HepG2 (cell line): ENCODE measurements at regions not wholly inside any gene's neighbourhood (a gene's known extent, or its start where the extent isn't known, plus 50 kb on each side); places are given as distances from the start of the nearest gene placed in this dataset.

Experiments used
- ATAC-seq: fragments of 200-7000 bp; cut with Tn5 transposase; 3 replicates; pipeline ENCODE4 v1.9.1; 2020; ENCODE audit warnings: mild to moderate bottlenecking, moderate library complexity
- BruUV-seq: library from RNA; stranded (reverse); fragments of 400-500 nt; replicated peaks from 2 replicates; lab custom pipeline; 2021; lab: Mats Ljungman, UMichigan
- CTCF ChIA-PET: fragments of 300-600 bp; formaldehyde crosslinking; extraction: SDS; loops from one replicate; lab custom pipeline; 2021; ENCODE audit warnings: low total read pairs, inconsistent platforms, low intra/inter-chr PET ratio; lab: Yijun Ruan, JAX
- POLR2A ChIA-PET: fragments of 350-600 bp; sonication (Branson Sonifier 250); formaldehyde crosslinking; loops from one replicate; lab custom pipeline; 2020; ENCODE audit warnings: antibody characterized with exemption, inconsistent platforms; lab: Yijun Ruan, JAX
- DNase-seq: peaks from one replicate; pipeline ENCODE4 v3.0.0-alpha.2; 2015; ENCODE audit warnings: low spot score
- FAIRE-seq: peaks from 3 replicates; lab custom pipeline; 2011; peaks lifted over from hg19 to GRCh38; lab: Jason Lieb, UNC
- H2AFZ ChIP-seq: one replicate; pipeline ENCODE4 v1.6.1; 2011; ENCODE audit warnings: low read length, inconsistent platforms
- H3K27ac ChIP-seq: fragments of 300-600 bp; 3 replicates; pipeline ENCODE4 v1.8.0; 2011; ENCODE audit warnings: mixed run types, mild to moderate bottlenecking, mixed read lengths, low read length, inconsistent platforms; ENCODE audit not compliant: insufficient read depth; ENCODE audit errors: extremely low read length
- H3K27me3 ChIP-seq, 2 experiments: fragments of 200-600 bp in 1 of 2; 2 replicates in 1 of 2; 3 replicates in 1 of 2; pipeline versions ENCODE4 v1.6.0 to v1.8.0; 2011; ENCODE audit warnings: low read length in 2 of 2, mild to moderate bottlenecking in 2 of 2, moderate library complexity in 2 of 2, inconsistent platforms in 1 of 2; ENCODE audit not compliant: insufficient read depth in 2 of 2, control insufficient read depth in 1 of 2
- H3K36me3 ChIP-seq, 2 experiments: fragments of 200-600 bp in 1 of 2; replicated peaks in 1 of 2; 2 replicates in 1 of 2; 3 replicates in 1 of 2; pipeline versions ENCODE4 v1.5.1 to v1.8.0; 2011; ENCODE audit warnings: low read length in 2 of 2, inconsistent platforms in 1 of 2; ENCODE audit not compliant: insufficient read depth in 2 of 2, control insufficient read depth in 1 of 2
- H3K4me1 ChIP-seq: 2 replicates; pipeline ENCODE4 v1.5.1; 2012; ENCODE audit warnings: low read length, inconsistent platforms; ENCODE audit not compliant: insufficient read depth
- H3K4me2 ChIP-seq: 2 replicates; pipeline ENCODE4 v1.6.0; 2011; ENCODE audit warnings: low read depth, low read length, inconsistent platforms
- H3K4me3 ChIP-seq, 3 experiments: fragments of 200-600 bp in 1 of 3; sonication (generic), shearing (Covaris generic) in 1 of 3; replicated peaks in 1 of 3; 2 replicates each; pipeline ENCODE4 v1.5.1; 2011 to 2016; ENCODE audit warnings: low read length in 3 of 3, inconsistent platforms in 2 of 3, low read depth in 2 of 3, mild to moderate bottlenecking in 2 of 3, control low read depth in 1 of 3, mixed read lengths in 1 of 3; ENCODE audit not compliant: insufficient read depth in 1 of 3
- H3K79me2 ChIP-seq: one replicate; pipeline ENCODE4 v1.6.1; 2011; ENCODE audit warnings: low read length, inconsistent platforms; ENCODE audit not compliant: insufficient read depth
- H3K9ac ChIP-seq: 2 replicates; pipeline ENCODE4 v1.6.0; 2011; ENCODE audit warnings: mild to moderate bottlenecking, low read depth, low read length, inconsistent platforms; ENCODE audit not compliant: insufficient read depth
- H3K9me3 ChIP-seq: 2 replicates; pipeline ENCODE4 v1.5.1; 2012; ENCODE audit warnings: mild to moderate bottlenecking, low read length
- H4K20me1 ChIP-seq: 2 replicates; pipeline ENCODE4 v1.6.0; 2011; ENCODE audit warnings: inconsistent platforms, mild to moderate bottlenecking, low read length, moderate library complexity; ENCODE audit not compliant: insufficient read depth
- BRCA1 ChIP-seq: sonication (generic); formaldehyde crosslinking; IDR thresholded peaks from 2 replicates; pipeline ENCODE4 v1.4.0; 2020; ENCODE audit warnings: missing genetic modification reagents
- DDIT3 ChIP-seq: sonication (generic); formaldehyde crosslinking; IDR thresholded peaks from 2 replicates; pipeline ENCODE4 v1.4.0; 2020; ENCODE audit warnings: mild to moderate bottlenecking, missing genetic modification reagents
- DMTF1 ChIP-seq: sonication (generic); formaldehyde crosslinking; IDR thresholded peaks from 2 replicates; pipeline ENCODE4 v1.4.0; 2020; ENCODE audit warnings: mild to moderate bottlenecking, missing genetic modification reagents
- EED ChIP-seq: sonication (generic); formaldehyde crosslinking; IDR thresholded peaks from 2 replicates; pipeline ENCODE4 v1.5.0; 2020; ENCODE audit warnings: mild to moderate bottlenecking, missing genetic modification reagents
- HDAC2 ChIP-seq: sonication (generic); formaldehyde crosslinking; IDR thresholded peaks from 2 replicates; pipeline ENCODE4 v1.4.0; 2020; ENCODE audit warnings: missing genetic modification reagents
- KAT2B ChIP-seq: fragments of 150-350 bp; IDR thresholded peaks from 2 replicates; pipeline ENCODE4 v1.6.1; 2014; ENCODE audit warnings: low read depth, low read length, borderline replicate concordance
- MLX ChIP-seq: IDR thresholded peaks from 2 replicates; pipeline ENCODE4 v1.6.1; 2016
- PLSCR1 ChIP-seq: sonication (generic); formaldehyde crosslinking; IDR thresholded peaks from 2 replicates; pipeline ENCODE4 v1.5.0; 2020; ENCODE audit warnings: missing genetic modification reagents, mild to moderate bottlenecking, borderline replicate concordance
- RBFOX2 ChIP-seq: fragments of 200-400 bp; formaldehyde crosslinking; IDR thresholded peaks from 2 replicates; pipeline ENCODE4 v1.6.1; 2017; ENCODE audit warnings: low read depth, mild to moderate bottlenecking, low read length
- TCF7L2 ChIP-seq: IDR thresholded peaks from 2 replicates; pipeline ENCODE4 v1.6.1; 2011; ENCODE audit warnings: mild to moderate bottlenecking, low read depth, low read length, moderate library complexity
- XBP1 ChIP-seq: sonication (generic); formaldehyde crosslinking; IDR thresholded peaks from 2 replicates; pipeline ENCODE4 v1.5.0; 2020; ENCODE audit warnings: missing genetic modification reagents
- ZFP41 ChIP-seq: sonication (generic); formaldehyde crosslinking; IDR thresholded peaks from 2 replicates; pipeline ENCODE4 v1.4.0; 2020; ENCODE audit warnings: mild to moderate bottlenecking, missing genetic modification reagents, borderline replicate concordance
- ZMAT3 ChIP-seq: sonication (generic); formaldehyde crosslinking; conservative IDR thresholded peaks from 2 replicates; pipeline ENCODE4 v1.7.0; 2021; ENCODE audit warnings: missing genetic modification reagents
- ZNF260 ChIP-seq: sonication (generic); formaldehyde crosslinking; IDR thresholded peaks from 2 replicates; pipeline ENCODE4 v1.4.0; 2020; ENCODE audit warnings: missing genetic modification reagents, low read depth, mild to moderate bottlenecking, borderline replicate concordance
- ZNF280D ChIP-seq: sonication (generic); formaldehyde crosslinking; IDR thresholded peaks from 2 replicates; pipeline ENCODE4 v1.5.1; 2020; ENCODE audit warnings: mild to moderate bottlenecking, missing genetic modification reagents
- ZNF451 ChIP-seq: sonication (generic); formaldehyde crosslinking; IDR thresholded peaks from 2 replicates; pipeline ENCODE4 v1.5.0; 2020; ENCODE audit warnings: mild to moderate bottlenecking, missing genetic modification reagents
- ZNF460 ChIP-seq: sonication (generic); formaldehyde crosslinking; IDR thresholded peaks from 2 replicates; pipeline ENCODE4 v1.5.1; 2020; ENCODE audit warnings: missing genetic modification reagents, mild to moderate bottlenecking, borderline replicate concordance
- ZNF672 ChIP-seq: sonication (generic); formaldehyde crosslinking; IDR thresholded peaks from 2 replicates; pipeline ENCODE4 v1.8.1; 2022; ENCODE audit warnings: missing genetic modification reagents
- ZNF768 ChIP-seq: sonication (generic); formaldehyde crosslinking; IDR thresholded peaks from 2 replicates; pipeline ENCODE4 v1.4.0; 2020; ENCODE audit warnings: missing genetic modification reagents
- ZSCAN31 ChIP-seq: sonication (generic); formaldehyde crosslinking; IDR thresholded peaks from 2 replicates; pipeline ENCODE4 v1.5.0; 2020; ENCODE audit warnings: low read depth, mild to moderate bottlenecking, missing genetic modification reagents
- WGBS: methylation state at CpG from one replicate; pipeline ENCODE4 v1.1.6; 2017; ENCODE audit warnings: low lambda C conversion rate; 5-methylcytosine and 5-hydroxymethylcytosine counted together
- in situ Hi-C: cut with HindIII; loops from 2 replicates; pipeline ENCODE4 v1.10.0; 2017; ENCODE audit warnings: low pct_unique_long_range_greater_than_20kb; ENCODE audit not compliant: extremely low pct_ligation_motif_present
- intact Hi-C: fragments of 100-400 bp; cut with micrococcal nuclease; formaldehyde crosslinking; loops from one replicate; pipeline ENCODE4 v1.10.0; 2022; ENCODE audit not compliant: unreplicated experiment

GRCh38 chr7:46054272-46054671 lies 133.2 kb upstream of the IGFBP3 start:
- no peak for FAIRE-seq
- CTCF ChIA-PET = no interaction called here
- Histone ChIP-seq H4K20me1 (no peaks in the 10 kb centered on the region), H3K79me2 (no peaks in the 10 kb centered on the region), H3K9me3 (no peaks in the 10 kb centered on the region), H3K27me3 (no peaks in the 10 kb centered on the region; a peak in 1 of 5 replicates), H2AFZ (no peak overlapping the region), H3K4me2 (no peak overlapping the region), H3K4me1 (no peaks in the 10 kb centered on the region), H3K27ac (no peak overlapping the region), H3K36me3 (no peaks in the 10 kb centered on the region), H3K4me3 (no peak overlapping the region), H3K9ac (no peak overlapping the region)
- TF ChIP-seq ZNF672 (CRISPR knock-in tag) = no peak
- no peak for TF ChIP-seq RBFOX2
- TF ChIP-seq ZSCAN31 (CRISPR knock-in tag) = no peak
- no peak for TF ChIP-seq TCF7L2
- TF ChIP-seq ZFP41 (CRISPR knock-in tag) = no peak
- TF ChIP-seq ZNF768 (CRISPR knock-in tag) = no peak
- no peak for TF ChIP-seq ZNF260 (CRISPR knock-in tag)
- no peak for TF ChIP-seq KAT2B
- no peak for TF ChIP-seq PLSCR1 (CRISPR knock-in tag)
- TF ChIP-seq MLX = no peak
- TF ChIP-seq EED (CRISPR knock-in tag) = no peak
- no peak for TF ChIP-seq DDIT3 (CRISPR knock-in tag)
- no peak for TF ChIP-seq DMTF1
- no peak for TF ChIP-seq ZNF280D (CRISPR knock-in tag)
- no peak for TF ChIP-seq BRCA1 (CRISPR knock-in tag)
- TF ChIP-seq ZNF460 (CRISPR knock-in tag) = no peak
- TF ChIP-seq ZNF451 (CRISPR knock-in tag) = no peak
- TF ChIP-seq XBP1 (CRISPR knock-in tag) = no peak
- no peak for TF ChIP-seq HDAC2 (CRISPR knock-in tag)
- TF ChIP-seq ZMAT3 (CRISPR knock-in tag) = no peak
- DNase-seq = no peak
- POLR2A ChIA-PET = no interaction called here
- no TSS peak for BruUV-seq
- 10% methylated on average over 2 of the region's 2 CpGs for WGBS
- intact Hi-C loops (no loop called here), in situ Hi-C loops (no loop called here)
- no peak for ATAC-seq
